BJ (cell line): ENCODE measurements at regions not wholly inside any gene's neighbourhood (a gene's known extent, or its start where the extent isn't known, plus 50 kb on each side); places are given as distances from the start of the nearest gene placed in this dataset.

Experiments
- CTCF ChIA-PET: fragments of 350-600 bp; formaldehyde crosslinking; extraction: SDS; loops from one replicate; lab custom pipeline; 2021; ENCODE audit warnings: antibody characterized with exemption, inconsistent platforms; lab: Yijun Ruan, JAX
- POLR2A ChIA-PET: fragments of 300-600 bp; sonication (Branson Sonifier 250); formaldehyde crosslinking; extraction: SDS; loops from one replicate; lab custom pipeline; 2021; ENCODE audit warnings: antibody characterized with exemption; lab: Charles Lee
- DNase-seq: peaks from one replicate; pipeline ENCODE4 v3.0.0-alpha.2; 2011; ENCODE audit warnings: low read depth
- H3K27me3 ChIP-seq: 2 replicates; pipeline ENCODE4 v1.6.0; 2011; ENCODE audit warnings: low read length; ENCODE audit not compliant: control insufficient read depth, insufficient read depth
- H3K36me3 ChIP-seq: 2 replicates; pipeline ENCODE4 v1.5.1; 2011; ENCODE audit warnings: low read length; ENCODE audit not compliant: control insufficient read depth, insufficient read depth
- H3K4me3 ChIP-seq: 2 replicates; pipeline ENCODE4 v1.5.1; 2011; ENCODE audit warnings: low read depth, mild to moderate bottlenecking, control low read depth, low read length
- TF ChIP-seq, protein P1 (sequence below): IDR thresholded peaks from 2 replicates; pipeline ENCODE4 v1.5.1; 2011; ENCODE audit warnings: low read depth, mild to moderate bottlenecking, control low read depth, inconsistent platforms, low read length, moderate library complexity; ENCODE audit not compliant: insufficient read depth

GRCh38 chr7:19333706-19334105 is 188.5 kb upstream of the FERD3L start:
- Histone ChIP-seq H3K4me3 (no peak overlapping the region), H3K36me3 (no peaks in the 10 kb centered on the region), H3K27me3 (no peaks in the 10 kb centered on the region)
- ChIA-PET CTCF (no interaction called here), POLR2A (no interaction called here)
- DNase-seq, result no peak
- TF ChIP-seq, protein P1, sequence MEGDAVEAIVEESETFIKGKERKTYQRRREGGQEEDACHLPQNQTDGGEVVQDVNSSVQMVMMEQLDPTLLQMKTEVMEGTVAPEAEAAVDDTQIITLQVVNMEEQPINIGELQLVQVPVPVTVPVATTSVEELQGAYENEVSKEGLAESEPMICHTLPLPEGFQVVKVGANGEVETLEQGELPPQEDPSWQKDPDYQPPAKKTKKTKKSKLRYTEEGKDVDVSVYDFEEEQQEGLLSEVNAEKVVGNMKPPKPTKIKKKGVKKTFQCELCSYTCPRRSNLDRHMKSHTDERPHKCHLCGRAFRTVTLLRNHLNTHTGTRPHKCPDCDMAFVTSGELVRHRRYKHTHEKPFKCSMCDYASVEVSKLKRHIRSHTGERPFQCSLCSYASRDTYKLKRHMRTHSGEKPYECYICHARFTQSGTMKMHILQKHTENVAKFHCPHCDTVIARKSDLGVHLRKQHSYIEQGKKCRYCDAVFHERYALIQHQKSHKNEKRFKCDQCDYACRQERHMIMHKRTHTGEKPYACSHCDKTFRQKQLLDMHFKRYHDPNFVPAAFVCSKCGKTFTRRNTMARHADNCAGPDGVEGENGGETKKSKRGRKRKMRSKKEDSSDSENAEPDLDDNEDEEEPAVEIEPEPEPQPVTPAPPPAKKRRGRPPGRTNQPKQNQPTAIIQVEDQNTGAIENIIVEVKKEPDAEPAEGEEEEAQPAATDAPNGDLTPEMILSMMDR, result no peak

- ChIA-PET POLR2A (no interaction called here), CTCF (no interaction called here)
- TF ChIP-seq, protein P1, result no peak
- Histone ChIP-seq H3K36me3 (no peaks in the 10 kb centered on the region), H3K27me3 (no peaks in the 10 kb centered on the region), H3K4me3 (no peak overlapping the region)
- DNase-seq, result no peak
Measured at GRCh38 chr7:19327018-19327417, 181.8 kb upstream of the FERD3L start.

GRCh38 chr7:19322002-19322401 is 176.8 kb upstream of the FERD3L start:
- POLR2A ChIA-PET, result no interaction called here
- Histone ChIP-seq H3K27me3 (no peaks in the 10 kb centered on the region), H3K36me3 (no peaks in the 10 kb centered on the region), H3K4me3 (no peak overlapping the region)
- CTCF ChIA-PET, result no interaction called here
- TF ChIP-seq, protein P1, result no peak
- no peak for DNase-seq

- DNase-seq, result no peak
- H3K27me3 ChIP-seq, result no peaks in the 10 kb centered on the region
- H3K4me3 ChIP-seq, result no peak overlapping the region
- H3K36me3 ChIP-seq, result no peaks in the 10 kb centered on the region
- TF ChIP-seq, protein P1, result no peak
- POLR2A ChIA-PET, result no interaction called here
- CTCF ChIA-PET, result no interaction called here
Measured at GRCh38 chr7:19318287-19318686, 173.1 kb upstream of the FERD3L start.

GRCh38 chr7:19317461-19317860 is 172.2 kb upstream of the FERD3L start:
- TF ChIP-seq, protein P1, result no peak
- ChIA-PET POLR2A (no interaction called here), CTCF (no interaction called here)
- Histone ChIP-seq H3K27me3 (no peaks in the 10 kb centered on the region), H3K4me3 (no peak overlapping the region), H3K36me3 (no peaks in the 10 kb centered on the region)
- no peak for DNase-seq
